Muscle layer of duodenum (tissue), 2 donors: ENCODE measurements at regions not wholly inside any gene's neighbourhood (a gene's known extent, or its start where the extent isn't known, plus 50 kb on each side); places are given as distances from the start of the nearest gene placed in this dataset.

Source experiments
- H3K27ac ChIP-seq: one replicate; pipeline ENCODE4 v1.7.0; 2013; ENCODE audit warnings: mild to moderate bottlenecking, low read length
- H3K27me3 ChIP-seq: one replicate; pipeline ENCODE4 v1.7.0; 2013; ENCODE audit warnings: low read depth, mild to moderate bottlenecking, control low read depth, low read length
- H3K36me3 ChIP-seq, 2 donors: one replicate each; pipeline ENCODE4 v1.7.0; 2013; ENCODE audit warnings: low read length in 2 of 2, control low read depth in 1 of 2, mild to moderate bottlenecking in 1 of 2; ENCODE audit not compliant: insufficient read depth in 2 of 2, control insufficient read depth in 1 of 2
- H3K4me1 ChIP-seq, 2 donors: one replicate each; pipeline ENCODE4 v1.7.0; 2013; ENCODE audit warnings: low read length in 2 of 2, mild to moderate bottlenecking in 2 of 2, control low read depth in 1 of 2, moderate library complexity in 1 of 2; ENCODE audit not compliant: insufficient read depth in 2 of 2, control insufficient read depth in 1 of 2
- H3K4me3 ChIP-seq, 2 donors: one replicate each; pipeline ENCODE4 v1.7.0; 2013; ENCODE audit warnings: low read length in 2 of 2, low read depth in 1 of 2, mild to moderate bottlenecking in 1 of 2
- H3K9me3 ChIP-seq, 2 donors: one replicate each; pipeline ENCODE4 v1.7.0; 2013; ENCODE audit warnings: low read length in 2 of 2, control low read depth in 1 of 2, mild to moderate bottlenecking in 1 of 2; ENCODE audit not compliant: control insufficient read depth in 1 of 2
- donor health status: healthy.

DNA sequence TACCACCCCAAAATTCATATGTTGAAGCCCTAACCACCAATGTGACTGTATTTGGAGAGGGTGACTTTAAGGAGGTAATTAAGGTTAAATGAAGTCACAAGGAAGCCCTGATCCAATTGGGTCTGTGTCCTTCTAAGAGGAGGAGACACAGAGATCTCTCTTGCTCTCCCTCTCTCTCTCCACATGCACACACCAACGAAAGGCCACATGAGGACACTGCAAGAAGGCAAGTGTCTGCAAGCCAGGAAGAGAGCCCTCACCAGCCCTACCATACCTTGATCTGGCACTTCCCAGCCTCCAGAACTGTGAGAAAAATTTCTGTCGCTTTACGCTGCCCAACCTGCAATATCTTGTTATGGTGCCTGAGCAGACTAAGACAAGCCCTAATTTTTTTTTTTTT, 56.0 kb upstream of the NEBL start:
- Histone ChIP-seq H3K4me3 (no peak overlapping the region), H3K36me3 (no peaks in the 10 kb centered on the region), H3K4me1 (no peaks in the 10 kb centered on the region), H3K27ac (no peak overlapping the region), H3K27me3 (no peaks in the 10 kb centered on the region), H3K9me3 (no peaks in the 10 kb centered on the region)

DNA sequence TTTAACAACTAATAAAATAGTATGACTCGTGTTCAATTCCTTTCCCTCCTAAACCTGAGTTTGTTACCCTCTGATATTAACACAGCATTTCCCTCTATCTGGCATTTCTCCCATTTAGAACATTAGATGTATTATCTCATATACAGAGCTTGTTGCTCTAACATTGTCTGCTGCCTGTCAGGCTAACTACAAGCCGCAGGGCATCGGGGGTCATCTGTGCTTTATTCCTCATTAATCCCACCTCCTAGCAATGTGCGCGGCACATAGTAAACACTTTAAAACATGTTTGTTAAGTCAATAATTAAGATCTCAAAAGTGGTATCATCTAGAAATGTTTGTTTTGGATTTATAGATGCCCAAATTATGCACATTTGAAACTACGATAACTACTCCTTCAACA, 52.9 kb upstream of the NEBL start:
- Histone ChIP-seq H3K4me3 (no peak overlapping the region), H3K36me3 (no peaks in the 10 kb centered on the region), H3K9me3 (no peaks in the 10 kb centered on the region), H3K27ac (no peak overlapping the region), H3K27me3 (no peaks in the 10 kb centered on the region), H3K4me1 (no peaks in the 10 kb centered on the region)

GRCh38 chr10:20948686-20949327, 51.7 kb upstream of the NEBL start:
- Histone ChIP-seq H3K4me1 (no peaks in the 10 kb centered on the region), H3K36me3 (no peaks in the 10 kb centered on the region), H3K27me3 (no peaks in the 10 kb centered on the region), H3K4me3 (no peak overlapping the region), H3K9me3 (no peaks in the 10 kb centered on the region), H3K27ac (no peak overlapping the region)
